Mammary epithelial cell (primary cell): ENCODE measurements at regions not wholly inside any gene's neighbourhood (a gene's known extent, or its start where the extent isn't known, plus 50 kb on each side); places are given as distances from the start of the nearest gene placed in this dataset.

Experiments
- CTCF ChIP-seq, 2 donors: IDR thresholded peaks in 1 of 2; conservative IDR thresholded peaks in 1 of 2; 2 replicates each; pipeline ENCODE4 v1.5.1; 2011 to 2012; ENCODE audit warnings: inconsistent platforms in 2 of 2, low read length in 2 of 2, mild to moderate bottlenecking in 2 of 2, control low read depth in 1 of 2, low read depth in 1 of 2; ENCODE audit not compliant: insufficient read depth in 1 of 2; ENCODE audit errors: extremely low read depth in 1 of 2
- EZH2 ChIP-seq: IDR thresholded peaks from 2 replicates; pipeline ENCODE4 v1.6.1; 2012; ENCODE audit warnings: low read length, inconsistent platforms, borderline replicate concordance

GRCh38 chr2:122469147-122469546 is 713.7 kb downstream of the TSN start:
- no peak for TF ChIP-seq CTCF (conservative IDR thresholded peaks at IDR 0.05 in 1 of 2, IDR thresholded peaks at IDR 0.05 in 1 of 2; ENCODE audit: extremely low read depth in 1 of 2, insufficient read depth in 1 of 2, low read depth in 1 of 2, low read length in 2 of 2)
- no peak for TF ChIP-seq EZH2
